ENCODE measurements at regions not wholly inside any gene's neighbourhood (a gene's known extent, or its start where the extent isn't known, plus 50 kb on each side); places are given as distances from the start of the nearest gene placed in this dataset.
A peak's percentile ranks its signal among the peaks of the same experiment; 100 is the strongest.

DNA sequence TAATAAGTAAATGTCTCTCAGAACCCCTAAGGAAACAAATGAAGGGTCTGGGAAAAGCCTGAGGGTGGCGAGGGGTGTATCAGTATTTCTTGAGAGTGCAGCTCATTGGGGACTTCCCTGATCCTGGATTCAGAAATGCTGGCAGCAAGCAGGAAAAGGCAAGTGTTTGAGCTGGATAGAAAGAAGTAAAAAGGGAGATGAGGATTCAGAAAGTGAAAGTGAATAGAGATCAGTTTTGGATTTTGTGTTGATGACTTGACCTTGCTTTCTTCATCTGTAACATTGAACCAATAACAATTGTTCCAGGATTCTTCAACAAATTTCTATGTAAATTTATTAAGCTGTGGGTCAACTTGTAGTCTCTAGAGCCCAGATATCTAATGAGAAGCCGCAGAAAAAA lies 66.9 kb upstream of the CTSC start:
- DNase-seq (ENCODE audit: extremely low spot score): no peak
- Histone ChIP-seq H3K27ac (replicated peaks in 1 of 4) (no peak overlapping the region), H3K4me1 (peaks cover 11 to 17% (median 17%) of the 10 kb centered on the region in 4 donors), H3K9me3 (no peaks in the 10 kb centered on the region), H3K4me3 (no peak overlapping the region), H3K27me3 (no peaks in the 10 kb centered on the region), H3K36me3 (no peaks in the 10 kb centered on the region)
- TF ChIP-seq, protein P1, sequence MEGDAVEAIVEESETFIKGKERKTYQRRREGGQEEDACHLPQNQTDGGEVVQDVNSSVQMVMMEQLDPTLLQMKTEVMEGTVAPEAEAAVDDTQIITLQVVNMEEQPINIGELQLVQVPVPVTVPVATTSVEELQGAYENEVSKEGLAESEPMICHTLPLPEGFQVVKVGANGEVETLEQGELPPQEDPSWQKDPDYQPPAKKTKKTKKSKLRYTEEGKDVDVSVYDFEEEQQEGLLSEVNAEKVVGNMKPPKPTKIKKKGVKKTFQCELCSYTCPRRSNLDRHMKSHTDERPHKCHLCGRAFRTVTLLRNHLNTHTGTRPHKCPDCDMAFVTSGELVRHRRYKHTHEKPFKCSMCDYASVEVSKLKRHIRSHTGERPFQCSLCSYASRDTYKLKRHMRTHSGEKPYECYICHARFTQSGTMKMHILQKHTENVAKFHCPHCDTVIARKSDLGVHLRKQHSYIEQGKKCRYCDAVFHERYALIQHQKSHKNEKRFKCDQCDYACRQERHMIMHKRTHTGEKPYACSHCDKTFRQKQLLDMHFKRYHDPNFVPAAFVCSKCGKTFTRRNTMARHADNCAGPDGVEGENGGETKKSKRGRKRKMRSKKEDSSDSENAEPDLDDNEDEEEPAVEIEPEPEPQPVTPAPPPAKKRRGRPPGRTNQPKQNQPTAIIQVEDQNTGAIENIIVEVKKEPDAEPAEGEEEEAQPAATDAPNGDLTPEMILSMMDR (IDR thresholded peaks at IDR 0.05): no peak
- no peak for TF ChIP-seq EP300 (IDR thresholded peaks at IDR 0.05)
- WGBS: 68% methylated on average over 2 of the region's 2 CpGs
- intact Hi-C loops (cut with DNase I): loop anchor here (5.0 kb wide), 1 partner anchor 67 kb away; the partner anchor contains the start of gene CTSC

DNA sequence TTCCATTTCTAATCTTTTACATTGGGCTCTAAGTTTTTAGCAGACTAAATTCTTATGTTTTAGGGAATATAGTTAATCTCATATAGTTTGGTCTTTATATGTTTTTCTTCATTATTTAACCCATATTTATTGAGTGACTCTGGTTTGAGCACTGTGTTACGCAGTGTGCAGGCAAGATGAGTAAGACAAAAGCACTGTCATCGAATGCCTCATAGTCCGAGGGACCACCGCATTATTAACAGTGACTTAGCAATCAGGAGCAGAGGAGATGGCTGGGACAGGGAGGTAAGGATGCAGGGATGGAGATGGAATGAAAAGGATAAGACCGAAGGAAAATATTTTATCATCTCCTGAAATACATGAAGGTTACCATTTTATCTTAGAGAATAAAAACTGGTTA lies 65.2 kb upstream of the CTSC start:
- no peaks in the 10 kb centered on the region for H3K9me3 ChIP-seq
- intact Hi-C loops (cut with DNase I): loop anchor here (5.0 kb wide), 1 partner anchor 65 kb away; the partner anchor contains the start of gene CTSC
- DNase-seq (ENCODE audit: extremely low spot score): no peak
- TF ChIP-seq EP300 (IDR thresholded peaks at IDR 0.05): no peak
- TF ChIP-seq POLR2AphosphoS5 (IDR thresholded peaks at IDR 0.05): no peak
- TF ChIP-seq, protein P1 (IDR thresholded peaks at IDR 0.05): no peak
- TF ChIP-seq POLR2A (IDR thresholded peaks at IDR 0.05; ENCODE audit: low read depth): no peak
- peak overlapping the region; percentile 2 to 45 (median 6) for H3K27ac ChIP-seq (replicated peaks in 1 of 4)
- H3K4me1 ChIP-seq: peaks cover 11 to 22% (median 17%) of the 10 kb centered on the region in 4 donors
- no peak overlapping the region for H3K4me3 ChIP-seq
- H3K27me3 ChIP-seq: no peaks in the 10 kb centered on the region
- WGBS: 94% methylated on average over 5 of the region's 5 CpGs
- H3K36me3 ChIP-seq: no peaks in the 10 kb centered on the region

DNA sequence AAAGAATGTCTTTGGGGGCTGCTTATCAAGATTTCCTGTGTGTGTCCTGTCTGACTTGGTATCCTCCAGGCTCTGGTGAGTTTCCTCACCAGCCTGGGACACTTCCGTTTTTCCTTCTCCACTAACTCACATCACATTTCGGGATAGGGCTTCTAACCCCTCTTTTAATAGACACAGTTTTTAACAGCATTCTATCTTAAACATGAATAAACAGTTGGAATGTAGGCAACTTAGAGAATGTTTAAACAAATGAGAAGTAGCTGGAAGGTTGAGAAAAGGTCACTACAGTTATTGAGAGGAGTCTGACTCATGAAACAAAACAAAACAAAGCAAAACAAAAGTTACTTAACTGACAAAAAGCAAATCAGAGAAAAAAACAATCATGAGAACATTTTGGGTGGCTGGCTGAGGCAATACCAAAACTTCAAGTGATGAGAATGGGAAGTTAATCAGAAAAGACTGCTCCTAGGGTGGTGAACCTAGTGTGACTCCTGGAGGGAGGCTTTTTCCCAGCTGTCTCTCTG lies 64.7 kb upstream of the CTSC start:
- Histone ChIP-seq H3K36me3 (no peaks in the 10 kb centered on the region), H3K4me3 (peak overlapping the region in 1 of 4 donors; percentile 8), H3K27ac (replicated peaks in 1 of 4) (peak overlapping the region; percentile 2 to 45 (median 6)), H3K9me3 (no peaks in the 10 kb centered on the region), H3K27me3 (no peaks in the 10 kb centered on the region), H3K4me1 (peaks cover 11 to 22% (median 17%) of the 10 kb centered on the region in 4 donors)
- DNase-seq (ENCODE audit: extremely low spot score): no peak
- intact Hi-C loops (cut with DNase I): loop anchor here (5.0 kb wide), 1 partner anchor 65 kb away; the partner anchor contains the start of gene CTSC
- 19% methylated on average over 2 of the region's 2 CpGs for WGBS
- TF ChIP-seq, protein P1 (IDR thresholded peaks at IDR 0.05): no peak
- TF ChIP-seq POLR2AphosphoS5 (IDR thresholded peaks at IDR 0.05) (no peak), EP300 (IDR thresholded peaks at IDR 0.05) (no peak), POLR2A (IDR thresholded peaks at IDR 0.05; ENCODE audit: low read depth) (no peak)

DNA sequence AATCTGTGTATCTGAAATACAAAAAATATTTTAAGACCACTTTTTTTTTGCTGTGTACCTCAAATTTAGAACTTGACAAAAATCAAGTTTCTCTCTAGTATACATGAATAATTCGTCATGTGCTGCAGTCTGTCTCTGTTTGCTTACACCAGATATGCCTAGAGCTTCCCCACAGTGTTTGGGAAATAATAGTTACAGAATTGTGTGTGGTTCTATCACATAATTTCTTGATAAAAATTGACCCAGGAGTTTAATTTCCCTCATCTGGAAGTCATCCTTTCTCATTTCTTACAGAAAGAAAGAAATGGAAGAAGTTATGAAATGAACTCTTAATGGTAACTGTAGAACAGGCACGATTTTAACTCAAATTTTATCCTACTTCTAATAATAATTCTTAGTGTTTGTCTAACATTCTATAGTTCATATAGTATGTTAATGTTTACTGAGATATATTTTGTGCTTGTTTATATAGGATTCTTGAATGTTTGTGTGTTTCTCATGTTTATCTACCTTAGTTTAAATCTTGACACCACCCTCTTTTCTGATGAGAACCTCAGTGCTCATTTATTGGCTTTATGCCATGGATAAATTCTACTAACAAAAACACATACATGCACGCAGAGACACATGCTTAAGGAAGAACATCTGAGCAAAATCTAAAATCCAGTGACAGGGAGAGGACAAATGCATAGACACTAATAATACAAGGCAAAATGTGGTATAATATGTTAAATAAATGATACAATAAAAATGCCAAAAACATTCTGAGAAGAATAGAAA lies 61.4 kb upstream of the CTSC start:
- no peaks in the 10 kb centered on the region for H3K36me3 ChIP-seq
- H3K9me3 ChIP-seq: no peaks in the 10 kb centered on the region
- H3K27me3 ChIP-seq: no peaks in the 10 kb centered on the region
- H3K4me3 ChIP-seq: no peak overlapping the region
- DNase-seq (ENCODE audit: extremely low spot score): no peak
- H3K4me1 ChIP-seq: peaks cover 11 to 22% (median 17%) of the 10 kb centered on the region in 4 donors
- TF ChIP-seq EP300 (IDR thresholded peaks at IDR 0.05) (no peak), POLR2A (IDR thresholded peaks at IDR 0.05; ENCODE audit: low read depth) (no peak), POLR2AphosphoS5 (IDR thresholded peaks at IDR 0.05) (no peak)
- TF ChIP-seq, protein P1 (IDR thresholded peaks at IDR 0.05): no peak
- intact Hi-C loops (cut with DNase I): no loop called here
- 77% methylated on average over 3 of the region's 3 CpGs for WGBS
- H3K27ac ChIP-seq (replicated peaks in 1 of 4): no peak overlapping the region

Measured in esophagus muscularis mucosa (tissue), 4 donors.